A673 (cell line): ENCODE measurements at regions not wholly inside any gene's neighbourhood (a gene's known extent, or its start where the extent isn't known, plus 50 kb on each side); places are given as distances from the start of the nearest gene placed in this dataset.

Experiments used
- CTCF ChIP-seq: fragments of 300-800, 200-600 bp; sonication (generic); conservative IDR thresholded peaks from 2 replicates; pipeline ENCODE4 v1.5.1; 2017; ENCODE audit warnings: low read depth, mild to moderate bottlenecking, antibody characterized with exemption, low read length, moderate library complexity, mixed read lengths
- EZH2 ChIP-seq: fragments of 200-600 bp; sonication (generic); IDR thresholded peaks from 2 replicates; pipeline ENCODE4 v1.6.1; 2017; ENCODE audit warnings: borderline replicate concordance, low read depth, mild to moderate bottlenecking, mixed read lengths, antibody characterized with exemption, low read length; ENCODE audit not compliant: poor library complexity, severe bottlenecking

DNA sequence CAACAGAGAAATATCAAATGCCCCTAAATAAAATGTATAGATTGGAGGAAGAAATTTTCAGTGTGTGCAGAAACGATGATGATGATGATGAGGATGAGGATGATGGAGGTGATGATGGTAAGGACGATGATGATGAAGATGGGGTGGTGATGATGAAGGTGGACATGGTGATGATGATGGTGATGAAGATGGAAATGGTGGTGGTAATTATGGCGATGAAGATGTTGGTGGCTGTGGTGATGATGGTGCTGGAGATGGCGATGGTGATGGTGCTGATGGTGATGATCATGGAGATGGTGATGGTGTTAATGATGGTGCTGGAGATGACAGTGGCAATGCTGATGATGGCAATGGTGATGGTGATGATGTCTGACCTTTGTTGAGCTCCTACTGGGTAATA, 141.2 kb downstream of the DHX35 start:
- TF ChIP-seq CTCF (no peak), EZH2 (no peak)
